ENCODE measurements at regions not wholly inside any gene's neighbourhood (a gene's known extent, or its start where the extent isn't known, plus 50 kb on each side); places are given as distances from the start of the nearest gene placed in this dataset.
"Not testable (repeated sequence)": the region's sequence is repeated elsewhere in the genome, so short reads cannot be mapped to it uniquely, and the experiment has no call there.

- DNase-seq, result no peak
Measured at GRCh38 chr5:58357121-58357520, 102.8 kb downstream of the PLK2 start.

- DNase-seq, result no peak
Measured at GRCh38 chr5:58356662-58357061, 103.2 kb downstream of the PLK2 start.

- no peak for DNase-seq
Measured at GRCh38 chr5:58354827-58355226, 105.1 kb downstream of the PLK2 start.

DNA sequence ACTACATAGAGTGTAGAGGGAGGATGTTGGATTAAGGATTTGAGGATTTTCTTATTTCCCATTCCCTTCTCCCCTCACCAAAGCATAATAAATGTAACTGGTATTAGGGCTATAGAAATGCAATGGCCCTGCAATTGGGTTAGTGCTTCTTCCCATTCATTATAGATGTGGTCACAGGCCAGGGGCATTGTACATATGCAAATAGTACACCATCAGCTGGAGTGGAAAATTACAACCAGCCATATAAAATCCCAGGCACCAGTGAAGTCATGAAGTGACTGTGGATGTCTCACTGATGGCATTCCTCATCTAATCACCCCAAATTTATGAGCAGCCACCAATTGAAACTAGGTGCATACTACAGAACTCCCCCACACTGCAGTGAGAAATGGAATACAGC is 105.9 kb downstream of the PLK2 start:
- DNase-seq, result no peak

DNA sequence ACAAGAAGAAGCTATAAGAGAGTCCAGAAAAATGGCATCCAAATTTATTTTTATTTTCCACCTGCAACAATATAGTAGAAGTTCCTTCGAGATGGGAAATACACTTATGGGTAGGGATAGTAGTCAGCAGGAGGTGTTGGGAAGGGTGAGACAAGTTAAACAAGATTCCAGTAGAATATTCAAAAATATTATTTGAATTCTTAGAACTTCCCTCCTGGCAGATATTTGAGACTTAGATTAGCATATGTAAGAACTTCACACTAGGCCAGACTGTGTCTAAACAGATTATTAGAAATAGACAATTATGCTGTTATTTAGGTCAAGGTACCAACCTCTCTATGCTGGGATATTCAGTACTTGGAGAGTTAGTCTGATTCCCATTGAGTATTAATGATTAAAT is 108.7 kb downstream of the PLK2 start:
- no peak for DNase-seq

- DNase-seq, result no peak
Measured at GRCh38 chr5:58348996-58349728, 110.7 kb downstream of the PLK2 start.

DNA sequence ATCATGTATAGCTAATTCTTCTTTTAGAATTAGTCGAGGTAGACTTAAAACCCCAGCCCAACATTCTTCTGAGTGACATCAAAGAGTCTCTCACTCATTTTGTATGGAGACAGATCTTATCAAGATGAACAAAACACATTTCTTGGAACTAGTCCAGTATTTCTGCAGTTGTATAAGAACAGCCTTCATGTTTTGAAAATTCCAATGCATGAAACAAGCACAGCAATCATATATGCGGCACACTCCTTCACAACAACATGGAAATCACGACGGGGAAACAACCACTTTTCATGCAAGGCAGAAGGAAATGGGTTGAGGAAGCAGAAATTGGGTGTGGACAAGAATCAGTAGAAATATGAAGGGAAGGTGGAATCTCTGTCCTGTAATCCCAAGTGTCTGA is 113.8 kb downstream of the PLK2 start:
- no peak for DNase-seq

DNA sequence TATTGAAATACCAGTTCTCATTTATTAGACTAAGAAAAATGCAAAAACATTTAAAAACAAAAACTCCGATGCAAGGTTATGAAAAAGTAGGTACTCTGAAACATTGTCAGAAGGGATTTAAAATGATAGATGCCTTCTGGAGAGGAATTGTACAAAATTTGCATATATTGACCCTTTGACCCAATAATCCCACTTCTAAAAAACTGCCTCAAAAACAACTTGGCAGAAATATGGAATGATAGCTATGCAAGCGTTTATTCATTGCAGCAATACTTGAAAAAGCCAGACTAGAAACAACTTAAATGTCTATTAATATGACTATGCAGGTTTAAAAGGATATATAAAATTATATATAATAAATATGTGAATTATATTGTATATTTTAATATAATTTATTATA is 118.4 kb downstream of the PLK2 start:
- DNase-seq, result no peak

DNA sequence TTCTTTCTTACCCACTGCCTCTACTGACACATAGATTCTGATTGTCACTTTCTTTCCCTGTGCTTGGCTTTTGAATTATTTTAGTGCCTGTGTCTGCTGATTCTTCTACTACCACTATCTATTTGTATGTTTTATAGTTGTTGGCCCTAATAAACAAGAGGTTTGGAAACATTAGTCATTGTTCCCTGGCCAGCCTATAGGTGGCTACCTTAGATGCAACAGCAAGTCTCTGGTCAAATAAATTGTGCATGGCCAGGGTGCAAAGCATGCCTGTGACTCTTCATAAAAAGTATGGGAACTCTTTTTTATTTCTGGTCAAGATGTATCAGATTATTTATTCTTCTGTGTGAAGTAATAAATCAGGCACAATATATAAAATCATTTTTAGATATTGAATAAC is 124.4 kb downstream of the PLK2 start:
- DNase-seq, result no peak

- no peak for DNase-seq
Measured at GRCh38 chr5:58334035-58334434, 125.9 kb downstream of the PLK2 start.

GRCh38 chr5:58330781-58331180 is 129.1 kb downstream of the PLK2 start:
- no peak for DNase-seq

DNA sequence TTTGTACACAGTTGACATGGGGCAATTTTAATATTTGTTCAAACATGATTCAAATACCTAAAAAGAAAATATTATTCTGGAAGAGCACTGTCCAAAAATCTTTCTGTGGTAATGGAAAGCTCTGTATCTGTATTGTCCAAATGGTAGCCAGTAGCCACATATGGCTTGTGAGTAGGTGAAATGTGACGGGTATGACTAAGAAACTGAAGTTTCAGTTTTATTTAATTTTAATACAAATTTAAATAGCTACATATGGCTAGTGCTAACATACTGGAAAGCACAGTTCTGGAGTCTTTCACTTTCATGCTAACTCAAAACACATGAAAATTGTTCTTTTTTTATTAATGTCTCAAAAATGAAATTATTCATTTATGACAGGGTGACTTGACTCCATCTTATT is 132.6 kb downstream of the PLK2 start:
- DNase-seq, result no peak

DNA sequence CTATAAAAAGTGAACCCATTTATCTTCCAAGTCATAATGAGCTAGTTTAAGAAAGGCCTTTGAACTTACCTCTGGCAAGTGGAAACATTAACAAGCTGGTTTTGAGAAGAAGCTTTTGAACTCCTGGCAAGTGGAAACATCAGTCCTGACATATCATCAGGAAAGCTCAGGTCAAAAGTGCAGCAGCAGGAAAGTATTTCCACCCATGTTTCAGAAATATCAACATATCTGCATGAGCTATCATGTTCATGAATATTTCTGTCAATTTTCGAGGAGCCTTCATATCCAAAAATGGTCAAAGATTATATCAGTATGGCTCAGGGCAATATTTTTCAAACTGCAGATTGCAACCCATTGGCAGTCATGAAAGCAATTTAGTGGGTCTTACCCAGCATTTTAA is 133.9 kb downstream of the PLK2 start:
- no peak for DNase-seq

GRCh38 chr5:58322453-58322852 is 137.4 kb downstream of the PLK2 start:
- no peak for DNase-seq

DNA sequence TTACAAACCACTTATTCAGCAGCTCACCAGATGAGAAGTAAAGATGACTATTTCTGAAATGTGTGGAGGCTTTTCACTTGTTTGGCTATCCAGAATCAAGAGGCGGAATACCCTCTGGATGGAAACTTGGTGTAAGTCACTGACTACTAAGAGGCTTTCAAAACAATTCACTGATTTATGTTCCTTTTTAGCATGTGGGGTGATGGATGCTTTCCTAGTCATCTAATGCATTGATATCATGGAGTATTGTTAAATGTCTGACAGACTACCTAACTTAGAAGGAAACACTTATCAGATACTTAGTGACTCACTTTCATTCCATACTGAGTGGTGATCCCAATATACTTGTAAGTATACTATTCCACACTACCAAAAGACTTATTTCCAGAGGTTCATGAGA is 141.4 kb downstream of the PLK2 start:
- DNase-seq, result no peak

GRCh38 chr5:58317808-58318207 is 142.1 kb downstream of the PLK2 start:
- no peak for DNase-seq

DNA sequence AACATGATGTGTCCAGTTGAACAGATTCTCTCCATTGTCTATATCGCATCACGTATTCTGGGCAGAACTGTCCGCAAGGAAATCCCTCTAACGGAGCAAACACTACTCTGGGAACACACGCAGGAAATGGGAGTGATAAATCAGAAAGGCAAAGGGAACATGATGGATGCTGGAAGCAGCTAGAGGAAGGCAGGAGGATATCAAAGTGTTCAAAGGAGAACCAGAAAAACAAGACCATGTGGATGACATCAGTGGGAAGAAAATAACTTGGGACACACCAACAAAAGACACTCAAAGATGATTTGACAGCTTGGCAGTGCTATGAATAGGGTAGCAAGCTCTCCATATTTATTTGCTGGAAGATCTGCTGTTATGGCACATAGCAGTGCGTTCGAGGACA is 142.9 kb downstream of the PLK2 start:
- no peak for DNase-seq

- no peak for DNase-seq
Measured at GRCh38 chr5:58315794-58316193, 144.1 kb downstream of the PLK2 start.

GRCh38 chr5:58314356-58315210 is 145.3 kb downstream of the PLK2 start:
- DNase-seq, result no peak

DNA sequence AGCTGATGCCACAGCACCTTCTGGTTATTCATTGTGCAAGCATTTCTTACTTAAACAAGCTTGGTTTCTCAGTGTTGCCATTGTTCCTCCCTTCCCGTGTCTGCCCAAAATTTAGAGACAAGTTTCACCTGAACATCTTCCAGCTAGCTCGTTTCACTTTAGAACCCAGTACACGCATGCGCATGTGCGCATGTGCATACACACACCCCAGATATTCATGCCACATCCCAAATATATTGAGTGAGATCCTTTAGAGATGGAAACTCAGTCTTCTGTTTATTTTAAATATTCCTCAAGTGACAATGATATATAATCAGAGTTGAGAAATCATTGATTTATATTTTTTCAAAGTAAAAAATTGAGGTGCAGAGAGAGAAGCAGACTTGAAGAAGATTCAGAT is 147.6 kb downstream of the PLK2 start:
- DNase-seq, result no peak

DNA sequence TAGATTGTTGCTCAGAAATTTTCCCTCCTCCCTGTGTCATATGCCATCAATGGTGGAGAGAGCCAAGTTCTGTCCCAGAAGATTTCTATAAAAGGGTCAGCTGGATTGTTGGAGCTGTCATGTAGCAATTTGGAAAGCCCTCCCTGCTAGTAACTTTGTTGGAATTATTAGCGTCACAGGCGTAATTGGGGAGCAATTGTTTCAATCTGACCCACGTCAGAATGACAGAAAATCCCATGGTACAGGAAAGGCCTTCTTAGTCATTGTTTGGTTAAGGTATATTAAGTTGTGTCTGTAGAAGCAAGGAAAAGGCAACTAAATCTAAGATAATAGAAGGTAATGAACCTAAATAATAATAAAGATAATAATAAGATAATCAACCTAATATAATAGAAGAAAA is 148.4 kb downstream of the PLK2 start:
- DNase-seq, result no peak

DNA sequence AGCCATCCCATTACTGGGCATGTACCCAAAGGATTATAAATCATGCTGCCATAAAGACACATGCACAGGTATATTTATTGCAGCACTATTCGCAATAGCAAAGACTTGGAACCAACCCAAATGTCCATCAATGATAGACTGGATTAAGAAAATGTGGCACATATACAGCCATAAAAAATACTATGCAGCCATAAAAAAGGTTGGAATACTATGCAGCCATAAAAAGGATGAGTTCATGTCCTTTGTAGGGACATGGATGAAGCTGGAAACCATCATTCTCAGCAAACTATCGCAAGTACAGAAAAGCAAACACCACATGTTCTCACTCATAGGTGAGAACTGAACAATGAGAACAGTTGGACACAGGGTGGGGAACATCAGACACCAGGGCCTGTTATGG is 151.5 kb downstream of the PLK2 start:
- DNase-seq, result not testable (repeated sequence)

DNA sequence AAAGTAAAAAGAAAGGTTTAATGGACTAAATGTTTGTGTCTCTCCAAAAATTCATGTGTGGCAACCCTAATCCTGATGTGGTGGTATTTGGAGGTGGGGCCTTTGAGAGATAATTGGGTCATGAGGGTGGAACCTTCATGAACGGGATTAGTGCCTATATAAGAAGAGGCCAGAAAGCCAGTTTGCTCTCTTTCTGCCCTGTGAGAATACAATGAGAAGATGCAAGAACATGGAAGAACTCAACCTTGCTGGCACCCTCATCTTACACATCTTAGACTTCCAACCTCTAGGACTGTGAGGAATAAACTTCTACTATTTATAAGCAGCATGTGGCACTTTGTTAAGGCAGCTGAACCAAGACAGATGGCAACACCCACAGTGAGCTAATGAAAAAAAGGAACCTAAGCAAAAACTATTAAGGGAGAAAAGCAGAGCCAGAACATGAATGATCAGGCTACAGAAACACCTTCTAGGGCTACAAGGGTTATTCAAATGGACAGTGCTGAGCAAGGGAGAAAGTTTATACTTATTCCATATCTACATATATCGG is 159.5 kb downstream of the PLK2 start:
- no peak for DNase-seq

- DNase-seq, result no peak
Measured at GRCh38 chr5:58299256-58299655, 160.6 kb downstream of the PLK2 start.
